ENCODE measurements at regions not wholly inside any gene's neighbourhood (a gene's known extent, or its start where the extent isn't known, plus 50 kb on each side); places are given as distances from the start of the nearest gene placed in this dataset.
"Not testable (repeated sequence)": the region's sequence is repeated elsewhere in the genome, so short reads cannot be mapped to it uniquely, and the experiment has no call there.

GRCh38 chr14:23894362-23895052 lies 59.1 kb upstream of the DHRS4 start:
- FAIRE-seq, result no peak

GRCh38 chr14:23895053-23895419 lies 58.5 kb upstream of the DHRS4 start:
- FAIRE-seq, result no peak
- no peak for DNase-seq (ENCODE audit: insufficient read length, low spot score)

More at GRCh38 chr14:23894362-23895052, 59.1 kb upstream of the DHRS4 start:
- DNase-seq (ENCODE audit: insufficient read length, low spot score), result no peak

GRCh38 chr14:23895480-23895879 lies 58.1 kb upstream of the DHRS4 start:
- FAIRE-seq (no peak), DNase-seq (ENCODE audit: insufficient read length, low spot score) (no peak)

GRCh38 chr14:23896609-23897153 lies 56.9 kb upstream of the DHRS4 start:
- FAIRE-seq, result no peak

GRCh38 chr14:23897291-23897690 lies 56.3 kb upstream of the DHRS4 start:
- FAIRE-seq; DNase-seq (ENCODE audit: insufficient read length, low spot score): not testable (repeated sequence)

More at GRCh38 chr14:23896609-23897153, 56.9 kb upstream of the DHRS4 start:
- no peak for DNase-seq (ENCODE audit: insufficient read length, low spot score)

- FAIRE-seq; DNase-seq (ENCODE audit: insufficient read length, low spot score): not testable (repeated sequence)
These were observed 55.2 kb upstream of the DHRS4 start for GRCh38 chr14:23898359-23898758.

GRCh38 chr14:23899788-23900187 lies 53.8 kb upstream of the DHRS4 start:
- DNase-seq (ENCODE audit: insufficient read length, low spot score) (no peak), FAIRE-seq (no peak)

- no peak for FAIRE-seq
- DNase-seq (ENCODE audit: insufficient read length, low spot score), result no peak
These were observed 50.1 kb upstream of the DHRS4 start for GRCh38 chr14:23903442-23903841.
